Endothelial cell of umbilical vein (primary cell): ENCODE measurements at regions not wholly inside any gene's neighbourhood (a gene's known extent, or its start where the extent isn't known, plus 50 kb on each side); places are given as distances from the start of the nearest gene placed in this dataset.

Experiments used
- EZH2 ChIP-seq: IDR thresholded peaks from 2 replicates; pipeline ENCODE4 v1.6.1; 2012; ENCODE audit warnings: borderline replicate concordance, low read depth, mild to moderate bottlenecking, moderate library complexity, low read length, inconsistent platforms; ENCODE audit not compliant: severe bottlenecking
- GATA2 ChIP-seq: IDR thresholded peaks from 2 replicates; pipeline ENCODE4 v1.7.0; 2011; ENCODE audit warnings: low read depth, mild to moderate bottlenecking, moderate library complexity, mixed read lengths, low read length; ENCODE audit not compliant: insufficient read length, insufficient read depth
- JUN ChIP-seq: IDR thresholded peaks from 2 replicates; pipeline ENCODE4 v1.6.1; 2011; ENCODE audit warnings: borderline replicate concordance, low read depth; ENCODE audit not compliant: insufficient read length, insufficient read depth
- MYC ChIP-seq: IDR thresholded peaks from one replicate; pipeline ENCODE4 v1.6.1; 2011; ENCODE audit warnings: mild to moderate bottlenecking, low read depth, low read length
- POLR2A ChIP-seq: IDR thresholded peaks from 2 replicates; pipeline ENCODE4 v1.6.1; 2012; ENCODE audit warnings: low read depth, mild to moderate bottlenecking, control low read depth, low read length
- POLR2AphosphoS5 ChIP-seq: IDR thresholded peaks from 2 replicates; pipeline ENCODE4 v1.6.1; 2012; ENCODE audit warnings: low read depth, mild to moderate bottlenecking, control low read depth, low read length, moderate library complexity; ENCODE audit not compliant: insufficient read depth
- TF ChIP-seq, protein P1 (sequence below), 2 donors: IDR thresholded peaks; 1 replicate in 1 of 2; 2 replicates in 1 of 2; pipeline ENCODE4 v1.5.1; 2011; ENCODE audit warnings: low read length in 2 of 2, mild to moderate bottlenecking in 2 of 2, moderate library complexity in 2 of 2, control low read depth in 1 of 2, inconsistent platforms in 1 of 2, low read depth in 1 of 2; ENCODE audit not compliant: insufficient read depth in 1 of 2; ENCODE audit errors: extremely low read depth in 1 of 2
- TF ChIP-seq, protein P2 (sequence below): IDR thresholded peaks from 2 replicates; pipeline ENCODE4 v1.6.1; 2011; ENCODE audit not compliant: insufficient read depth, insufficient read length

DNA sequence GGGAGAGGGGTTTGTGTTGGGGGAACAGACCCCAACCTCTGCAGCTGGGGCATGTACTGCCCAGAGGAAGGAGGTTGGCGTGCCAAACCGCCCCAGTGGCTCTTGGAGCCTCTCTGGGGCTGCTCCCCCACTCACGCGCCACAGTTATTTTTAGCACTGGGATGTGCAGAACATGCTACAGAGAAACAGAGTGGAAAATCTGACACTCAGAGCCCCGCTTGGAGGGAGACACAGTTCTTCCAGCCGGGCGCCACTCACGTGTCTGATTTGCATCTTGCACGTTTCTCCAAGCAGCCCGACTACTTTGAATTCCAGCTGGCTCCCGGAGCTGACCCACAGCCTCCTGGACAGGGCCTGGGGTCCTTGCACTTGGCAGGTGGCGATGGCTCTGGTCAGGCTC is 182.0 kb downstream of the RPS24 start:
- TF ChIP-seq, protein P1, sequence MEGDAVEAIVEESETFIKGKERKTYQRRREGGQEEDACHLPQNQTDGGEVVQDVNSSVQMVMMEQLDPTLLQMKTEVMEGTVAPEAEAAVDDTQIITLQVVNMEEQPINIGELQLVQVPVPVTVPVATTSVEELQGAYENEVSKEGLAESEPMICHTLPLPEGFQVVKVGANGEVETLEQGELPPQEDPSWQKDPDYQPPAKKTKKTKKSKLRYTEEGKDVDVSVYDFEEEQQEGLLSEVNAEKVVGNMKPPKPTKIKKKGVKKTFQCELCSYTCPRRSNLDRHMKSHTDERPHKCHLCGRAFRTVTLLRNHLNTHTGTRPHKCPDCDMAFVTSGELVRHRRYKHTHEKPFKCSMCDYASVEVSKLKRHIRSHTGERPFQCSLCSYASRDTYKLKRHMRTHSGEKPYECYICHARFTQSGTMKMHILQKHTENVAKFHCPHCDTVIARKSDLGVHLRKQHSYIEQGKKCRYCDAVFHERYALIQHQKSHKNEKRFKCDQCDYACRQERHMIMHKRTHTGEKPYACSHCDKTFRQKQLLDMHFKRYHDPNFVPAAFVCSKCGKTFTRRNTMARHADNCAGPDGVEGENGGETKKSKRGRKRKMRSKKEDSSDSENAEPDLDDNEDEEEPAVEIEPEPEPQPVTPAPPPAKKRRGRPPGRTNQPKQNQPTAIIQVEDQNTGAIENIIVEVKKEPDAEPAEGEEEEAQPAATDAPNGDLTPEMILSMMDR (IDR thresholded peaks at IDR 0.05; ENCODE audit: extremely low read depth in 1 of 2, insufficient read depth in 1 of 2, low read depth in 1 of 2, low read length in 2 of 2), result no peak
- no peak for TF ChIP-seq POLR2A
- TF ChIP-seq POLR2AphosphoS5, result no peak
- TF ChIP-seq EZH2, result no peak
- TF ChIP-seq GATA2, result no peak
- TF ChIP-seq, protein P2, sequence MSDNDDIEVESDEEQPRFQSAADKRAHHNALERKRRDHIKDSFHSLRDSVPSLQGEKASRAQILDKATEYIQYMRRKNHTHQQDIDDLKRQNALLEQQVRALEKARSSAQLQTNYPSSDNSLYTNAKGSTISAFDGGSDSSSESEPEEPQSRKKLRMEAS, result no peak
- TF ChIP-seq MYC, result no peak
- TF ChIP-seq JUN, result no peak
